ENCODE measurements at regions not wholly inside any gene's neighbourhood (a gene's known extent, or its start where the extent isn't known, plus 50 kb on each side); places are given as distances from the start of the nearest gene placed in this dataset.

GRCh38 chr2:224190234-224190935, 151.3 kb upstream of the SERPINE2 start:
- H3K4me3 ChIP-seq (ENCODE audit: low read depth, poor library complexity, severe bottlenecking): no peak overlapping the region
- TF ChIP-seq CTCF (IDR thresholded peaks at IDR 0.05) (no peak), POLR2A (IDR thresholded peaks at IDR 0.05) (no peak)
- DNase-seq (ENCODE audit: low spot score in 2 of 2): no peak
- intact Hi-C loops (cut with DNase I; ENCODE audit: low total_unique reads): no loop called here
- WGBS, 2 donors: 73 to 77% methylated on average over 2 of the region's 2 CpGs

- TF ChIP-seq CTCF (IDR thresholded peaks at IDR 0.05): no peak
- no peak for TF ChIP-seq POLR2A (IDR thresholded peaks at IDR 0.05)
- intact Hi-C loops (cut with DNase I; ENCODE audit: low total_unique reads): no loop called here
- H3K4me3 ChIP-seq (ENCODE audit: low read depth, poor library complexity, severe bottlenecking): no peak overlapping the region
- 94 to 98% methylated on average over 1 of the region's 1 CpG for WGBS, 2 donors
- no peak for DNase-seq (ENCODE audit: low spot score in 2 of 2)
Observed at GRCh38 chr2:224187220-224187619, 148.1 kb upstream of the SERPINE2 start.

GRCh38 chr2:224185023-224185601, 146.0 kb upstream of the SERPINE2 start:
- DNase-seq (ENCODE audit: low spot score in 2 of 2): no peak
- WGBS, 2 donors: 70 to 72% methylated on average over 4 of the region's 4 CpGs
- H3K4me3 ChIP-seq (ENCODE audit: low read depth, poor library complexity, severe bottlenecking): no peak overlapping the region
- no peak for TF ChIP-seq POLR2A (IDR thresholded peaks at IDR 0.05)
- no peak for TF ChIP-seq CTCF (IDR thresholded peaks at IDR 0.05)
- intact Hi-C loops (cut with DNase I; ENCODE audit: low total_unique reads): no loop called here

GRCh38 chr2:224183086-224183485, 144.0 kb upstream of the SERPINE2 start:
- WGBS, 2 donors: 84 to 86% methylated on average over 3 of the region's 3 CpGs
- intact Hi-C loops (cut with DNase I; ENCODE audit: low total_unique reads): no loop called here
- TF ChIP-seq POLR2A (IDR thresholded peaks at IDR 0.05) (no peak), CTCF (IDR thresholded peaks at IDR 0.05) (no peak)
- no peak overlapping the region for H3K4me3 ChIP-seq (ENCODE audit: low read depth, poor library complexity, severe bottlenecking)
- DNase-seq (ENCODE audit: low spot score in 2 of 2): no peak

GRCh38 chr2:224182498-224182897, 143.4 kb upstream of the SERPINE2 start:
- WGBS, 2 donors: 89 to 91% methylated on average over 3 of the region's 3 CpGs
- TF ChIP-seq CTCF (IDR thresholded peaks at IDR 0.05) (no peak), POLR2A (IDR thresholded peaks at IDR 0.05) (no peak)

More at GRCh38 chr2:224182498-224182897, 143.4 kb upstream of the SERPINE2 start:
- no peak for DNase-seq (ENCODE audit: low spot score in 2 of 2)
- no peak overlapping the region for H3K4me3 ChIP-seq (ENCODE audit: low read depth, poor library complexity, severe bottlenecking)
- intact Hi-C loops (cut with DNase I; ENCODE audit: low total_unique reads): no loop called here

Measured in lower leg skin (tissue), 4 donors.